Activated CD4-positive, CD25-positive, alpha-beta regulatory T cell treated with anti-CD3 and anti-CD28 coated beads, Interleukin-2, amount 50 U/mL, for 24 hours (primary cell): ENCODE measurements at regions not wholly inside any gene's neighbourhood (a gene's known extent, or its start where the extent isn't known, plus 50 kb on each side); places are given as distances from the start of the nearest gene placed in this dataset.
"Not testable (repeated sequence)": the region's sequence is repeated elsewhere in the genome, so short reads cannot be mapped to it uniquely, and the experiment has no call there.

Experiments used
- ATAC-seq, 2 donors: fragments of 150-1000 bp; cut with Tn5 transposase; one replicate each; pipeline ENCODE4 v1.10.0; 2021; ENCODE audit warnings: mild to moderate bottlenecking in 1 of 2, moderate library complexity in 1 of 2

DNA sequence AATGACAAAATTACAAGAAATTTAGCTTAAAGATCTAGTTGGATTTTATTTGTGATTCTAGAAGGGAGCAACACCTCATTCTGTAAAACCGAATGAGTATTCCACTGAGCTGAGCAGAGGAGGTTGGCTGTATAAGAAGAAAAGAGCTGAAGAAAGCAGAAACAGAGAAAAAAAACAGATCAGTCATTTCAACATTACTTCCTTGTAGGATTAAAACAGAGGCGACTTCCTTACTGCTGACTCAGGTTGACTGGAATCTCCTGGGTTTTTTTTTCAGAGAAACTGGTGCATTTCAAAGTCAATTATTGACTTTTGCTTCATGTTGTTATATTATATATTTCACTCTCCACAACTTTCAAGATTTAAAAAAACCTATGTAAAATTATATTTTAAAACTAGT is 368.1 kb upstream of the UBE2E2 start:
- no peak for ATAC-seq

DNA sequence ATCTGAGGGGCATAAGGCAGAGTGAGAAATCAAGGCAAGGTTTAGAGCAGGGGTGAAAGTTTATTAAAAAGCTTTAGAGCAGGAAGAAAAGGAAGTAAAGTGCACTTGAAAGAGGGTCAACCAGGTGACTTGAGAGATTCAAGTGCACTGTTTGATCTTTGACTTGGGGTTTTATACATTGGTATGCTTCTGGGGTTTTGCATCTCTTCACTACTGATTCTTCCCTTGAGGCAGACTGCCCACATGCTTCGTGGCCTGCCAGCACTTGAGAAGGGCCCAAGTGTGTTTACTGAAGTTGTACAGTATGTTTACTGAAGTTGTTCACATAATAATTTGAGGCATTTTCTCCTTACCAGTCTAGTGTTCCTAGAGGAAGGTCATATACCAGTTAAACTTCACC is 367.0 kb upstream of the UBE2E2 start:
- no peak for ATAC-seq

DNA sequence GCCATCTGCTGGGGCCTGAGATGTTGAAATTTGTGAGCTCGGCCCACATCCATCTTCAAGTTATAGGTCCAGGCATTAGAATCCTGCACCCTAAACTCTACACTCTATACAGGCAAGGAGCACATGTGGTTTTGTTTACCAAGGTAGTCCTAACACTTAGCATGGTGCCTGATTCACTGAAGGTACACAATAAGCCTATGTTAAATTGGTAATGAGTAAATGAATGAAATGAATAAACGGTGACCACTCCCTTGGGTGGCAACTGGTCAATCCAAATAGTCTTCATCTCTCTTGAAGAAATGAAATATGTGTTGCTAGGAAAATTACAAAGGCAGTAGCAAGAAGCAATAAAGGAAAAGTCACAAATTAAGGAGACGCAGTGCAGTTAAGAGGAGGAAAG is 359.3 kb upstream of the UBE2E2 start:
- no peak for ATAC-seq

DNA sequence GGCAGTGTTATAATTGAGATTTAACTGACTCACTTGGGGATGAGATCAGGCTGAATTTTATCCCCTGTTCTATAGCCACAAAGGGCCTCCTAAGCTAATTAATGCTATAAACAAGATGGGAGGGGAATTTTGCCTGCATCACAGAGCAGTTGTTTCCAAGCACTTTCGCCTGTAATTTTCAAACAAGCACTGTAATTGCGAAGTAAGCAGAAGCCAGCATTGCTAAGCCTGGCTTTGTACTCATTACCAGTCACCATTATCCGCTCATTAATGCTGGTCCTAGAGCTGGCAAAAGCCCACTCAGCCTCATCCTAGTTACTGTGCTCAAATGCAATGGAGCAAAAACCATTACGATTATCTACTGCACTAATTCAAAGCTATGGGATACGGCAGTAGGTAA is 356.6 kb upstream of the UBE2E2 start:
- ATAC-seq = no peak

- not testable (repeated sequence) for ATAC-seq
Measured at GRCh38 chr3:22849583-22849982, 353.5 kb upstream of the UBE2E2 start.

DNA sequence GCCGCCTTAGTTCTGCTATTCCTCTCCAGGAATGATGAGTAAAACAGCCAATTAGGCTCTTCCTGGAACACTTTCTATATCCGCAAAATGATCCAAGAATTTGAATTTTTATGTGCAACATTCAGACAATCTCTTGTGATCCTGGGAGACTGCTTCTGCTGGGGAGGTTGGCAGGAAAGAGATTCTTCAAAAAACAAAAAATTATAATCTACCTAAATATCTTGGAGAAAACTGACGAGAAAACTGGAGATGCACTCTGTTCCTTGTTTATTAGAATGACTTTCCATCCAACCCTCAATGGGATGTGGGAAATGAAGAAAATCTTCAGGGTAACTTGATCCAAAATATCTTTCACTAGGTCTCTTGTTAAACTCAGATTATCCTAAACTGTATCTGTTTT is 346.3 kb upstream of the UBE2E2 start:
- ATAC-seq = no peak

- ATAC-seq = no peak
Measured at GRCh38 chr3:22858486-22858885, 344.6 kb upstream of the UBE2E2 start.

DNA sequence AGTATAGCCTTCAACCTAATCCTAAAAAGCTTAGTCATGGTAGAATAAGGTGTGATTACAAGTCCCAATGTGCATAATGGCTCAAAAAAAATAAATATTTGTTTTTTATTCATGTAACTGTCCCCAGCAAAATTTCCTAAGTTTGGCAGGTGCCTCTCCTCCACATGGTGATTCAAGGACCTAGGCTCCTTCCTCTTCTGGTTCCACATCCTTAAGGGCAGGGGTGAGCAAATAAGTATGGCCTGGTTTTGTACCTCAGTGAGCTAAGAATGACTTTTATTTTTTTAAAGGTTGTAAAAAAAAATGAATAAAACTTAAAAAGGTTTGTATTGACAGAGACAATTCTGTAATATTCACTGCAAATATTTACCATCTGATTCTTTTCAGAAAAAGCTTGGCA is 343.5 kb upstream of the UBE2E2 start:
- ATAC-seq = no peak

- no peak for ATAC-seq
Measured at GRCh38 chr3:22861426-22861825, 341.7 kb upstream of the UBE2E2 start.

GRCh38 chr3:22862111-22862510 is 341.0 kb upstream of the UBE2E2 start:
- ATAC-seq = no peak

DNA sequence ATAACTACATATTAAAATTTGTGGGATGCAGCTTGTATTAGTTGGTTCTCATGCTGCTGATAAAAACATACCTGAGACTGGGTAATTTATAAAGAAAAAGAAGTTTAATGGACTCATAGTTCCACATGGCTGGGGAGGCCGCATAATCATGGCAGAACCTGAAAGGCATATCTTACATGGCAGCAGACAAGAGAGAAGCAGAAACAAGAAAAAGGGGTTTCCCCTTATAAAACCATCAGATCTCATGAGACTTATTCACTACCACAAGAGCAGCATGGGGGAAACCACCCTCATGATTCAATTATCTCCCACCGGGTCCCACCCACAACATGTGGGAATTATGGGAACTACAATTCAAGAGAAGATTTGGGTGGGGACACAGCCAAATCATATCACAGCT is 320.3 kb upstream of the UBE2E2 start:
- ATAC-seq = not testable (repeated sequence)

GRCh38 chr3:22885039-22885438 is 318.1 kb upstream of the UBE2E2 start:
- no peak for ATAC-seq

DNA sequence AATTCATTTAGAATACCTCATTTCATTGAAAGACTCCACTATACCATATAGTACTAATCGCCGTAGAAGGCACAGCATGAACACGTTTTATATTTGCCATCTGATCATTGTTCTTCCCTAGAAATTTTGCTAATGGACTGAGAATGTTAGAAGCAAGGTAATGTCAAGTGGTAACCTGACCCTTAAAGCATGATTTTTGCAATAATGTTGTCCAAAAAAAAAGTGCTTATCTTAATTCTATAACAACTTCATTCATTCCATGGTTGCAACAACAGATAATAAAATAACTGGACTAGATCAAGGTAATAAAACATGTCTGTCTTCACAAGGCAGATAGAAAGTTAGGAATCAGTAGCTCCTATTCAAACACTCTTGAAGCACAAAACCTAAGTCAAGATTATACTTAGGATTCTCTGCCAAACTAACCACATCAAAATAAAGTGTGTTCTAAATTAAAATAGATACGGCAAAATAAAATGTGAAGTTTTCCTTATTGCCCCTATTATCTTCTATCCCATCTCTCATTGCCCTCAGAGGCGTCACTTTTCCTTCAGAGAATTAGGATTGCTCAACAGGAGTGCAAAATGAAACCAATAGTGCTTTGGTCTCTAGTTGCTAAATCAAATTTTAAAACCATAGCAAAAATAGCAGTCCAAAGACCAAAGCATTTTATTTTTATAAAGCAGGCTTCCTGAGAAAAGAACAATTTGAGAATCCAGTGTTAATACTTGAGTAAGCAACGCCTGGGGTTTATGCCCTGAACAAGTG is 317.4 kb upstream of the UBE2E2 start:
- no peak for ATAC-seq

DNA sequence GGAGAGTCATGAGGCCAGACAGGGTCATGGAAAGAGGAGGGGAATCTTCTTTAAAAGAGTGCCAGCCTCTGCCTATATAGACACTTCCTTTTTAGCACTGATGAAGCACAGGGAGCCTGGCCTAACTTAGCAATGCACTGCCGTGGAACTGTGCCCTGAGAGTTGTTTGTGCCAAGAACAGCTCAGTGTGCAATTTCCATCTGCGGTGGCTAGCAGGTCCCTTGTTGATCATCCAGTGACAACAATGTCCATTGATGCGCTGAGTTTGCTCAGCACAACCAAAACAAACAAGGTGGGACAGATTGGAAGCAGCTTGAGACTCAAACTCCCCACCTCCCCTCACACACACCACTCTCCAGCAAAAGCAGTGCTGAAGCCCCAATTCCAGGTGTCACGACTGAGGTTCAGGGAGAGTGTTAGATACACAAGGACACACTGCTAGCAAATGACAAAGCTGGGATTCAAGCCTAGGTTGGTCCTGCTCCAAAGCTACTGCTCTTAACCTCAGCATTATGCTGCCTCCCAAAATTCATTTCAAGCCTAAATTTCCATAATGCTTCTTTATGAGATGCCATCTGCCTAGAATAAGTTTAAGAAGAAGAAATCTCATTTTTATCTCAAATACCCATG is 316.6 kb upstream of the UBE2E2 start:
- ATAC-seq = no peak

GRCh38 chr3:22887664-22888291 is 315.3 kb upstream of the UBE2E2 start:
- ATAC-seq = no peak

GRCh38 chr3:22893101-22893500 is 310.0 kb upstream of the UBE2E2 start:
- no peak for ATAC-seq

GRCh38 chr3:22893644-22894325 is 309.3 kb upstream of the UBE2E2 start:
- no peak for ATAC-seq

DNA sequence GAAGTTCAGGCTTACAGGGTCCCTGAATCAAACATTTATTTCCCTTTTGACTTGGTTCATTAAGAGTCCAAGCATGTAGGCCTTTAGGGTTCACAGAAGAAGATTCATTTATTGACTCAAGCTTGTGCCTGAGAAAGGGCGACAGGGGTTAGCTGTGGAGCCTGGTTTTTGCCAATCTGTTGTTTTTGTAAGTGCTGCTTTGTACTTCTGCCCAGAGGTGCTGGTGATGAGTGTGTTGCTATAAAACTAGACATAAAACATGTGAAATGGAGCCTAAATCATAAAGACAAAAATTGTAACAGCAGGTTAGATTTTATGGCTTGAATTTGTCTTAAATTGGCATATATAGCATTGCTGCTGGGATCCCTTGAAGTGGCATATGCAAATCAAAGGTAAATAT is 308.3 kb upstream of the UBE2E2 start:
- no peak for ATAC-seq

GRCh38 chr3:22895671-22896070 is 307.5 kb upstream of the UBE2E2 start:
- ATAC-seq = no peak

GRCh38 chr3:22898558-22898957 is 304.6 kb upstream of the UBE2E2 start:
- no peak for ATAC-seq

GRCh38 chr3:22899441-22899840 is 303.7 kb upstream of the UBE2E2 start:
- ATAC-seq = no peak

GRCh38 chr3:22900296-22900695 is 302.8 kb upstream of the UBE2E2 start:
- no peak for ATAC-seq

- ATAC-seq = no peak
Measured at GRCh38 chr3:22901684-22902083, 301.4 kb upstream of the UBE2E2 start.
